GM18868 (cell line): ENCODE measurements at regions not wholly inside any gene's neighbourhood (a gene's known extent, or its start where the extent isn't known, plus 50 kb on each side); places are given as distances from the start of the nearest gene placed in this dataset.

Experiments
- ATAC-seq: cut with Tn5 transposase; IDR thresholded peaks from one replicate; pipeline ENCODE4 v1.9.1; 2021; ENCODE audit warnings: mild to moderate bottlenecking, moderate library complexity; ENCODE audit not compliant: unreplicated experiment

- no peak for ATAC-seq
Measured at GRCh38 chr14:42877716-42878115, 1271.0 kb downstream of the LRFN5 start.

DNA sequence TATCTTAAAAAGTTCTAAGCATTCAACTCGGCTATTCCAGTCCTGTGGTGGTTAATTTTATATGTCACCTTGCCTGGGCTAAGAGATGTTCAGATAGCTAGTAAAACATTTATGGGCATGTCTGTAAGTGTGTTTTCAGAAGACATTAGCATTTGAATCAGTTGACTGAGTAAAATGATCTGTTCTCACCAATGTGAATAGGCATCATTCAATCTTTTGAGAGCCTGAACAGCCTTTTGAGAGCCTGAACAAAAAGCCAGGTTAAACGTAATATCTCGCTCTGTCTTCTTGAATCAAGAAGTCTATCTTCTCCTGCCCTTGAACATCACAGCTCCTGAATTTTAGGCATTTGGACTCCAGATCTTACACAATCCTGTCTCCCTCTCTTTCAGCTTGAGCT, 1266.1 kb downstream of the LRFN5 start:
- ATAC-seq: no peak

GRCh38 chr14:42869681-42870080, 1263.0 kb downstream of the LRFN5 start:
- ATAC-seq: no peak

- ATAC-seq: no peak
Measured at GRCh38 chr14:42862114-42862513, 1255.4 kb downstream of the LRFN5 start.

- no peak for ATAC-seq
Measured at GRCh38 chr14:42860371-42860770, 1253.7 kb downstream of the LRFN5 start.

- ATAC-seq: no peak
Measured at GRCh38 chr14:42856106-42856505, 1249.4 kb downstream of the LRFN5 start.

DNA sequence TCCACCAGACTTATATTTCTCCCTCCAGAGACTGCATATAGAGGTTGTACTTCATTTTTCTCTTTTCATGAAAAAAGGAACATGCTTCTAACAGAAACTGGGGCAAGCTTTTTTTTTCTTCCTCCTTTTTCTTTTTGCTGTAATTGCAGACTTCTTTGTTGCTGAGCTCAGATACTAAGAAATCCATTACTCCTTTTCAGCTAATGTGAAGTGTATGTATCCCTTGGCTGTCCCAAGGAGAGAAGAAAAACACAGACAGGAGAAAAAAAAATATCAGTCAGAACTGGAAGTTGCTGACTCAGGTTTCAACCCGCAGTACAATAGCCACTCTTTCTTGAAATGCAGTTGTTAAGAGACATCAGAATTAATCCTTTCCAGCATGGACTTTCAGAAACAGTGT, 1248.4 kb downstream of the LRFN5 start:
- ATAC-seq: no peak

GRCh38 chr14:42854061-42854460, 1247.4 kb downstream of the LRFN5 start:
- ATAC-seq: no peak

DNA sequence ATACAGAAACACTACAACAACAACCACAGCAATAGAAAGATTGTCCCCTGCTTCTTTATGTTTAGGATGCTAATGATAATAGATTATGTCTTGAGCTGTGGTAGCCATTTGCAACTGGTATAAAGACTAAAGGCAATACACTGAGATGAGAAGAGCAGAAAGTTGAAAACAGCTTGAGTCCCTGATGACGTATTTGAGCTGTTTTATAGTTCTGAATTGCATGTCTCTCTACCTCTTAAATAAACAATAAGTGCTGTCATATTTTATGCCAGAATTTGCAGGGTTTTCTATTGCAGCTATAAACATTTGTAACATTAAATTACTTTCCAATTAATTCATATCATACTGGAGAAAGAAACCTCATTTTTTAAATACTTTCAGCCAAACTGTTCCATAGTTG, 1242.0 kb downstream of the LRFN5 start:
- ATAC-seq: no peak

GRCh38 chr14:42814817-42815216, 1208.1 kb downstream of the LRFN5 start:
- no peak for ATAC-seq

DNA sequence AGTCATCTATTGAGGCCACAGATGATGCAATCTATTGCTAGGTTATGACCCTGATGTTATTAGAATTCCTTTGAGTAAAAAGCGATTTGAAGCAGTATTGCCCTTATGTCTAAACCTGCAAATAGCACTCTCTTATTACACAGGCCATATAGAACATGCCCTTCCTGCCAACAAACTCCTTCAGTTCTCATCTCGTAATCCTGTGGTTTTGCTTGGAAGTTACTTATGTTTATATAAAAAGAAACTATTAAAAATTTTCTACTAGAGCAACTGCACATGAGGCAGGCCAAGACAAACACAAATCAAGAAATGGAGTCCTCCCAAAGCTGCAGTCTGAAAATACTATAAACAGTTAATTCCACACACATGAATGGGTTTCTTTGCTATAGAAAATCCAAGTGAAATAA, 1200.2 kb downstream of the LRFN5 start:
- no peak for ATAC-seq

- no peak for ATAC-seq
Measured at GRCh38 chr14:42804141-42804540, 1197.5 kb downstream of the LRFN5 start.

DNA sequence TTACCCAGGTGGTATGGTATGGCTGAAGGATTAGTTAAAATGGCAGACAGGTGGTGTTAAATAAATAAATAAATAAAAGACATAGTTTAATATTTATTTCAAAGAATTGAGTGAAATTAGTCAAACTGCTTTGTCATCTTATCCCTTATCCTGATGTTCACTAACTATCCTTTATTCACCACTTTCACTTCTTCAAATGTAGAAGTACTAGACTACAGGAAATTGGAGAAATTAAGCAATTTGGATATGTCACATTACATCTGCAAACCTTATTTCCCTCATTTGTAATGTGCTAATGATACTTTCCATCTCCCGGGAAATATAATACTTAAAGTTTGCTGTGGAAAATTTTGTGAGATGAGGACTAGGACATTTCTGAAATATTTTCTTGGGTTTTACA, 1195.7 kb downstream of the LRFN5 start:
- ATAC-seq: no peak

- ATAC-seq: no peak
Measured at GRCh38 chr14:42792166-42792565, 1185.5 kb downstream of the LRFN5 start.

- no peak for ATAC-seq
Measured at GRCh38 chr14:42782754-42783153, 1176.1 kb downstream of the LRFN5 start.

- no peak for ATAC-seq
Measured at GRCh38 chr14:42778984-42779383, 1172.3 kb downstream of the LRFN5 start.

DNA sequence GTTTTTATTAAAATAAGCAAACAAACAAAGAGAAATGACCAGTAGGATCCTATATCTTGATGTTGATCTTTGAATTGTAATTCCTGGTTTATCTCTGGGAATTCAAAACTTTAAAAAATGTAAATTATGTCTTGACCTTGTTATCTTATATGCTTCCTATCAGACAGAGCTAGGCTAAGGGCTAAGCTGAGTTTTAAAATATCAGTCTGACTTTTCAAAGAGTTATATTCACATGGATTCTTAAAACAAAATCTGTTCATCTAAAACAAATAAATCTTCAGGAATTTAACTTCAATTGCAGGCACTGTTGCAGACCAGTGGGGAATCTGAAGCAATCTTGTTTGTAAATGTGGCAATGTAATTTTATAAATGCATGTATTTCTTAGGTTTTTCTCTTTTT, 1144.1 kb downstream of the LRFN5 start:
- ATAC-seq: no peak

- ATAC-seq: no peak
Measured at GRCh38 chr14:42742084-42742483, 1135.4 kb downstream of the LRFN5 start.

- ATAC-seq: no peak
Measured at GRCh38 chr14:42736408-42736807, 1129.7 kb downstream of the LRFN5 start.

DNA sequence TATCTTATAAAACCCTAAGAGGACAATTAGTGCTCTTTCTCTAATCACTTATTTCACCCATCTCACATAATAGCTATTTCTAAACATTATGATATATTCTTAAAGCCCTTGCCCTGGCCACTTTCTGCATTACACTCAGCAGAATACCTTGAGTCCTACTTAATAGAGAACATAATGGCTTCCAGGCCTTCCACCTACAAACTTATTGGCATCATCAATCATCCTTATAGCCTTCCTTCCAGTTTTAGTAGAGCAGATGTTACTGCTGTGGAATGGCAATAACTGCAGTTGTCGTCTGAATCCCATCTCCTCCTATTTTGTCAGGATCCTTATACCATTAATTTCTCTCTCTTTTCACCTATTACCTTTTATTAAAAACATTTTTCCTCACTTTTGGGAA, 1127.4 kb downstream of the LRFN5 start:
- no peak for ATAC-seq

DNA sequence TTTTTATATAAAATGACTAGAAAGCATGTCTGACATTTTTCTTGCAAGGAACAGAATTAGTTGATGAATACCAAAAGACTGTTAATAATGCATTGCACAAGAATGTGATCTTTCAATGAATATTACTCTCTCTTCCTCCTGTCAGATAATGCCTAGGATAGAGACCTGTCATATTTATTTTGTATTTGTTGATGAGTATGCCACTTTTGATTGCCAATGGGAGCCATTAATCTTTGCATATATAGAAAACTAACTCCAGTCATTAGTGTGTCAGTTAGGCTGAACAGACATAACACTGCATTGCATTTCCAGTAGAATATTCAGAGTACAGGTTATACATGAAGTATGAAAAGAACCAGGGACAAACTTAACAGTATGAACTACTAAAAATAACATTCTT, 1125.3 kb downstream of the LRFN5 start:
- no peak for ATAC-seq

DNA sequence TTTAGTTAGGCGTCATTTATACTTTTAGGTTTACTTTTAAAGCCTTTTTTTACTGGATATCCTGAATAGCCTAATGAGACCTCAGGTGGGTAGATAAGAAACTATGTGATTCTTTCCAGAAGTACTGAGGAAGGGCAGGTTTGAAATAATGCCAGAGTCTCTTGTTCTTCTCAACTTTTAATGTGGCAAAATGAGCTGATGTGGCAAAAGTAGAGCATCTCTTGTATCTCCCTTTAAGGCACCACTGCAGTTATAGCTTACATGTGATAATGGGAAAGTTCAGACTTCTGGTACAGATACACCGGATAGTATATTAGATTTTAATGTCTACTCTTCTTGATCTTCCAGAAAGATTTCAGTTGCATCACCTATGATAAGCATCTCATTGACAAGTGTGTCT, 1124.8 kb downstream of the LRFN5 start:
- ATAC-seq: no peak

DNA sequence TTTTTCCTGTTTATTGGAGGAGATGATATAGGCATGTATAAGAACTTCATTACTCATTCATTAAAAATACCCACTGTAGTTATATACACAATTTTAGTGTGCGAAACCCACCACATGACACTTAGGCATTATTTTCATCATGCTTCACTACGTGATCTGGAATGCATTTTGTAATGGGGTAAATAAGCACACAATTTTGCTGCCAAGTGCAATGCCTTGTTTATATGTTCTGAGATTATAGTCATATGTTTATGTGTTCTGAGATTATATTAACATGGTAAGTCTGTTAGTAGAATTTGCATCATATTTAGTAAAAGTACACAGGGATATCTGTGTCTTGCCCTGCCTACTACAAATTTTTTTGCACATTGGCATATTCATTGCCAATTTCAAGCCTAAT, 1123.0 kb downstream of the LRFN5 start:
- no peak for ATAC-seq

DNA sequence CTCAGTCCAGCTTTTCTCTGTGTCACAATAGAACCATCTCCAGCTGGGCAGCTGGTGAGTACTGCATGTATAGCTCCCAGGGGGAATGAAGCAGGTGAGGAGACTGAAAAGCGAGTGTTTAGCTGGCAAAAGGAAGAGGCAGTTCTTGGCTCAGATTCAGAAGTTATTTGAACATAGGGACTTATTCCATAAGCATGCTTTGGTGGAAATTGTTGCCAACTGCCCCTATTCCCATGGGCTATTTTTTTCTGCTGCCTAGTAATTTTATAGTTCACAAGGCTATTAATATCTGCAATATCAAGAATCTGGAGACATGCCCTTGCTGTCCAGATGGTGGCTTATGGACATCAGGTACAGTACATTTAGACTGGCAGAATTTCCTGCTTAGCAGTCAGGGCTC, 1112.7 kb downstream of the LRFN5 start:
- ATAC-seq: no peak
